A673 (cell line): ENCODE measurements at regions not wholly inside any gene's neighbourhood (a gene's known extent, or its start where the extent isn't known, plus 50 kb on each side); places are given as distances from the start of the nearest gene placed in this dataset.

ENCODE experiments used
- BruUV-seq: library from RNA; stranded (reverse); fragments of 400-500 nt; replicated peaks from 2 replicates; lab custom pipeline; 2021; lab: Mats Ljungman, UMichigan
- CTCF ChIA-PET: fragments of 300-600 bp; sonication (Branson Sonifier 250); formaldehyde crosslinking; loops from one replicate; lab custom pipeline; 2022; ENCODE audit warnings: antibody characterized with exemption; lab: Charles Lee
- POLR2A ChIA-PET: fragments of 300-600 bp; sonication (Branson Sonifier 250); formaldehyde crosslinking; loops from one replicate; lab custom pipeline; 2022; ENCODE audit warnings: antibody characterized with exemption; ENCODE audit not compliant: low non-redundant PET; lab: Charles Lee
- DNase-seq: peaks from one replicate; pipeline ENCODE4 v3.0.0-alpha.2; 2015; ENCODE audit warnings: low spot score
- H3K27ac ChIP-seq: fragments of 200-600 bp; sonication (generic); 2 replicates; pipeline ENCODE4 v1.5.1; 2016; ENCODE audit warnings: mixed run types, low read depth, mild to moderate bottlenecking, mixed read lengths, antibody characterized with exemption, low read length; ENCODE audit not compliant: poor library complexity, severe bottlenecking
- H3K27me3 ChIP-seq: fragments of 200-600 bp; sonication (generic); replicated peaks from 2 replicates; pipeline ENCODE4 v1.6.1; 2017; ENCODE audit warnings: mixed run types, low read depth, mild to moderate bottlenecking, mixed read lengths, antibody characterized with exemption, low read length; ENCODE audit not compliant: insufficient read depth, poor library complexity
- H3K36me3 ChIP-seq: fragments of 200-600 bp; sonication (generic); 2 replicates; pipeline ENCODE4 v1.6.1; 2016; ENCODE audit warnings: mixed run types, mild to moderate bottlenecking, mixed read lengths, antibody characterized with exemption, low read length; ENCODE audit not compliant: insufficient read depth, poor library complexity, severe bottlenecking
- H3K4me1 ChIP-seq: fragments of 200-600 bp; sonication (generic); 2 replicates; pipeline ENCODE4 v1.6.1; 2017; ENCODE audit warnings: mixed run types, mild to moderate bottlenecking, mixed read lengths, antibody characterized with exemption, low read length; ENCODE audit not compliant: insufficient read depth, poor library complexity, severe bottlenecking
- H3K4me3 ChIP-seq: fragments of 200-600 bp; sonication (generic); 2 replicates; pipeline ENCODE4 v1.5.1; 2016; ENCODE audit warnings: low read depth, mixed run types, mild to moderate bottlenecking, mixed read lengths, low read length; ENCODE audit not compliant: poor library complexity, severe bottlenecking
- H3K9me3 ChIP-seq: fragments of 200-600 bp; sonication (generic); 2 replicates; pipeline ENCODE4 v1.6.1; 2016; ENCODE audit warnings: mixed run types, low read depth, mild to moderate bottlenecking, mixed read lengths, antibody characterized with exemption, low read length; ENCODE audit not compliant: poor library complexity, severe bottlenecking
- EZH2 ChIP-seq: fragments of 200-600 bp; sonication (generic); IDR thresholded peaks from 2 replicates; pipeline ENCODE4 v1.6.1; 2017; ENCODE audit warnings: borderline replicate concordance, low read depth, mild to moderate bottlenecking, mixed read lengths, antibody characterized with exemption, low read length; ENCODE audit not compliant: poor library complexity, severe bottlenecking
- intact Hi-C: fragments of 100-400 bp; cut with micrococcal nuclease; formaldehyde crosslinking; loops from one replicate; pipeline ENCODE4 v1.10.0; 2022; ENCODE audit not compliant: unreplicated experiment
- TF ChIP-seq, protein P1 (sequence below): fragments of 300-800, 200-600 bp; sonication (generic); conservative IDR thresholded peaks from 2 replicates; pipeline ENCODE4 v1.5.1; 2017; ENCODE audit warnings: low read depth, mild to moderate bottlenecking, antibody characterized with exemption, low read length, moderate library complexity, mixed read lengths

DNA sequence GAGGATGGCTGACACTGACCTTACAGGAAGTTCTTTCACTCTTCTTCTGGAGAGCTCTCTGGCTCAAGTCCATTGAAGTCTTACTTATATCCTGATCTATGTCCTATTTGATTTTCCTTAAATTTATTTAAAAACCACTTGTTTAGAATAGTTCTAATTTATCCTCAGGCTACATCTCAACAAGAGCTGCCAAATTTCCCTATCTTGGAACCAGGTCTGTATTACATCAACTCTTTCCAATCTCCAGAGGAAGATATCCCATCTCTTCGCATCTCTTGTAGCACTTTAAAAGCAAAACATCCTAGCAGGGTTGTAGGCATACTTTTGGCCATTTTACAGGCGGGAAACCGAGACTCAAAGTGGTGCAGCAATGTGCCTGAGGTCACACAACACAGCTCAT, 290.5 kb upstream of the TEX13C start:
- intact Hi-C loops = no loop called here
- no peak for DNase-seq
- H3K27ac ChIP-seq = no peak overlapping the region
- POLR2A ChIA-PET = no interaction called here
- H3K4me1 ChIP-seq = no peaks in the 10 kb centered on the region
- H3K36me3 ChIP-seq = no peaks in the 10 kb centered on the region
- BruUV-seq = no TSS peak
- TF ChIP-seq, protein P1, sequence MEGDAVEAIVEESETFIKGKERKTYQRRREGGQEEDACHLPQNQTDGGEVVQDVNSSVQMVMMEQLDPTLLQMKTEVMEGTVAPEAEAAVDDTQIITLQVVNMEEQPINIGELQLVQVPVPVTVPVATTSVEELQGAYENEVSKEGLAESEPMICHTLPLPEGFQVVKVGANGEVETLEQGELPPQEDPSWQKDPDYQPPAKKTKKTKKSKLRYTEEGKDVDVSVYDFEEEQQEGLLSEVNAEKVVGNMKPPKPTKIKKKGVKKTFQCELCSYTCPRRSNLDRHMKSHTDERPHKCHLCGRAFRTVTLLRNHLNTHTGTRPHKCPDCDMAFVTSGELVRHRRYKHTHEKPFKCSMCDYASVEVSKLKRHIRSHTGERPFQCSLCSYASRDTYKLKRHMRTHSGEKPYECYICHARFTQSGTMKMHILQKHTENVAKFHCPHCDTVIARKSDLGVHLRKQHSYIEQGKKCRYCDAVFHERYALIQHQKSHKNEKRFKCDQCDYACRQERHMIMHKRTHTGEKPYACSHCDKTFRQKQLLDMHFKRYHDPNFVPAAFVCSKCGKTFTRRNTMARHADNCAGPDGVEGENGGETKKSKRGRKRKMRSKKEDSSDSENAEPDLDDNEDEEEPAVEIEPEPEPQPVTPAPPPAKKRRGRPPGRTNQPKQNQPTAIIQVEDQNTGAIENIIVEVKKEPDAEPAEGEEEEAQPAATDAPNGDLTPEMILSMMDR = no peak
- no peak for TF ChIP-seq EZH2
- CTCF ChIA-PET = no interaction called here
- no peak overlapping the region for H3K4me3 ChIP-seq
- no peaks in the 10 kb centered on the region for H3K9me3 ChIP-seq
- H3K27me3 ChIP-seq = no peaks in the 10 kb centered on the region
